Smooth muscle cell (in vitro differentiated cells): ENCODE measurements at regions not wholly inside any gene's neighbourhood (a gene's known extent, or its start where the extent isn't known, plus 50 kb on each side); places are given as distances from the start of the nearest gene placed in this dataset.

Experiments used
- DNase-seq: peaks from one replicate; lab custom pipeline; 2025; ENCODE audit not compliant: unreplicated experiment; lab: John Stamatoyannopoulos, UW
- H2AFZ ChIP-seq: fragments of 200-600 bp; sonication (generic); 2 replicates; pipeline ENCODE4 v1.6.0; 2016; ENCODE audit warnings: antibody characterized with exemption, low read depth, mild to moderate bottlenecking
- H3F3A ChIP-seq: fragments of 200-600 bp; sonication (generic); 2 replicates; pipeline ENCODE4 v1.6.0; 2017; ENCODE audit warnings: antibody characterized with exemption, low read depth
- H3K27ac ChIP-seq: fragments of 200-600 bp; sonication (generic); 2 replicates; pipeline ENCODE4 v1.5.1; 2016; ENCODE audit warnings: low read depth, mild to moderate bottlenecking
- H3K27me3 ChIP-seq: fragments of 200-600 bp; sonication (generic); 2 replicates; pipeline ENCODE4 v1.6.1; 2016; ENCODE audit warnings: low read depth, mild to moderate bottlenecking
- H3K36me3 ChIP-seq: fragments of 200-600 bp; sonication (generic); 2 replicates; pipeline ENCODE4 v1.5.1; 2016; ENCODE audit warnings: low read depth
- H3K4me1 ChIP-seq: fragments of 200-600 bp; sonication (generic); 2 replicates; pipeline ENCODE4 v1.5.1; 2016; ENCODE audit warnings: low read depth
- H3K4me2 ChIP-seq: fragments of 200-600 bp; sonication (generic); 2 replicates; pipeline ENCODE4 v1.6.0; 2016; ENCODE audit warnings: mild to moderate bottlenecking
- H3K4me3 ChIP-seq: fragments of 200-600 bp; sonication (generic); 2 replicates; pipeline ENCODE4 v1.5.1; 2016; ENCODE audit warnings: mild to moderate bottlenecking
- H3K79me2 ChIP-seq: fragments of 200-600 bp; sonication (generic); 2 replicates; pipeline ENCODE4 v1.6.0; 2016; ENCODE audit warnings: low read depth, mild to moderate bottlenecking
- H3K9ac ChIP-seq: fragments of 200-600 bp; sonication (generic); 2 replicates; pipeline ENCODE4 v1.6.0; 2016; ENCODE audit warnings: low read depth
- H3K9me3 ChIP-seq: fragments of 200-600 bp; sonication (generic); replicated peaks from 2 replicates; pipeline ENCODE4 v1.5.1; 2016; ENCODE audit warnings: low read depth
- H4K20me1 ChIP-seq: fragments of 200-600 bp; sonication (generic); 2 replicates; pipeline ENCODE4 v1.6.0; 2016; ENCODE audit warnings: low read depth
- WGBS: methylation state at CpG from one replicate; pipeline ENCODE4 v1.1.7; 2016; ENCODE audit warnings: low lambda C conversion rate; 5-methylcytosine and 5-hydroxymethylcytosine counted together
- TF ChIP-seq, protein P1 (sequence below): fragments of 200-600 bp; sonication (generic); IDR thresholded peaks from 2 replicates; pipeline ENCODE4 v1.5.1; 2017; ENCODE audit warnings: borderline replicate concordance, mild to moderate bottlenecking, antibody characterized with exemption; ENCODE audit not compliant: insufficient read depth, poor library complexity, severe bottlenecking

DNA sequence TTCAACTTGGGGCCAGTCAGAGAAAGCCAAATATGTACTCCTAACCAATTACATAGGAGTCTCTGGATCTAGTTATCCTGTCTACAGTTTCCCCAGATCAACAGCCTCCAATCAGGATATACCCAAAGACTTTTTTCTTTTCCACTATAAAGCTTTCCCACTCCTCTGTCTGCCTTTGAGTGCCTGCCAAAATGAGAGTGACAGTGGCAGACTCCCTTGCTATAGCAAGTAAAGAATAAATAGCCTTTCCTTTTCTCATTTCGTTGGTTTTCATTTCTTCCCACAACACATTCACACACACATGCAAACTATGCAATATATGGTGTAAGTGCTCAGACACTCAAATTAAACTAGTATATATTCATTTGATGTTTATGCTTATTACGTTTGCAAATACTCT is 302.4 kb upstream of the TACR3 start:
- Histone ChIP-seq H3K79me2 (no peaks in the 10 kb centered on the region), H4K20me1 (no peaks in the 10 kb centered on the region), H3K36me3 (no peaks in the 10 kb centered on the region), H3K4me2 (no peak overlapping the region), H3K27ac (no peak overlapping the region), H3K9ac (no peak overlapping the region), H2AFZ (no peak overlapping the region), H3K27me3 (no peaks in the 10 kb centered on the region), H3K4me1 (no peaks in the 10 kb centered on the region), H3K4me3 (no peak overlapping the region), H3K9me3 (no peaks in the 10 kb centered on the region), H3F3A (no peaks in the 10 kb centered on the region)
- TF ChIP-seq, protein P1, sequence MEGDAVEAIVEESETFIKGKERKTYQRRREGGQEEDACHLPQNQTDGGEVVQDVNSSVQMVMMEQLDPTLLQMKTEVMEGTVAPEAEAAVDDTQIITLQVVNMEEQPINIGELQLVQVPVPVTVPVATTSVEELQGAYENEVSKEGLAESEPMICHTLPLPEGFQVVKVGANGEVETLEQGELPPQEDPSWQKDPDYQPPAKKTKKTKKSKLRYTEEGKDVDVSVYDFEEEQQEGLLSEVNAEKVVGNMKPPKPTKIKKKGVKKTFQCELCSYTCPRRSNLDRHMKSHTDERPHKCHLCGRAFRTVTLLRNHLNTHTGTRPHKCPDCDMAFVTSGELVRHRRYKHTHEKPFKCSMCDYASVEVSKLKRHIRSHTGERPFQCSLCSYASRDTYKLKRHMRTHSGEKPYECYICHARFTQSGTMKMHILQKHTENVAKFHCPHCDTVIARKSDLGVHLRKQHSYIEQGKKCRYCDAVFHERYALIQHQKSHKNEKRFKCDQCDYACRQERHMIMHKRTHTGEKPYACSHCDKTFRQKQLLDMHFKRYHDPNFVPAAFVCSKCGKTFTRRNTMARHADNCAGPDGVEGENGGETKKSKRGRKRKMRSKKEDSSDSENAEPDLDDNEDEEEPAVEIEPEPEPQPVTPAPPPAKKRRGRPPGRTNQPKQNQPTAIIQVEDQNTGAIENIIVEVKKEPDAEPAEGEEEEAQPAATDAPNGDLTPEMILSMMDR: no peak
- WGBS: 72% methylated on average over 2 of the region's 2 CpGs
- DNase-seq: no peak

DNA sequence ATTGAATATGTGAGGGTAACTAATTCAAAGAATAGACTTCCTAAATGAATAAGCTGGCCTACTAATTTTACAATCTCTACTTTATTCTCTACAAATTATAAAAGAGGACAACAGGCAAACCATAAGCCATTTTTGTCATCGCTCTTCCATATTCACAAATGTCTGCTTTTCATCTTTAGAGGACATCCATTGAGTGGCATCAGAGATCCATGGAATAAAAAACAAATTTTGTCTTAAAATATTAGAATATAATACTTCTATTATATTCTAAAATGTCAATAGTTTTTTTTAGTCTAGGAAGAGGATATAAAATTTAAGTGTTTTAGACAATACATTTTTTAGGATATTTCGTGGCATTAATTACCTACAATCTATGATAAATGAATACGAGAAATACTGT is 300.9 kb upstream of the TACR3 start:
- no peak for DNase-seq
- H4K20me1 ChIP-seq: no peaks in the 10 kb centered on the region
- no peak overlapping the region for H2AFZ ChIP-seq
- no peaks in the 10 kb centered on the region for H3K79me2 ChIP-seq
- no peak overlapping the region for H3K4me2 ChIP-seq
- H3K36me3 ChIP-seq: no peaks in the 10 kb centered on the region
- 95% methylated on average over 3 of the region's 3 CpGs for WGBS
- H3K4me1 ChIP-seq: no peaks in the 10 kb centered on the region
- no peaks in the 10 kb centered on the region for H3K9me3 ChIP-seq
- H3K27ac ChIP-seq: no peak overlapping the region
- H3F3A ChIP-seq: no peaks in the 10 kb centered on the region
- TF ChIP-seq, protein P1: no peak
- H3K9ac ChIP-seq: no peak overlapping the region
- no peaks in the 10 kb centered on the region for H3K27me3 ChIP-seq
- H3K4me3 ChIP-seq: no peak overlapping the region

DNA sequence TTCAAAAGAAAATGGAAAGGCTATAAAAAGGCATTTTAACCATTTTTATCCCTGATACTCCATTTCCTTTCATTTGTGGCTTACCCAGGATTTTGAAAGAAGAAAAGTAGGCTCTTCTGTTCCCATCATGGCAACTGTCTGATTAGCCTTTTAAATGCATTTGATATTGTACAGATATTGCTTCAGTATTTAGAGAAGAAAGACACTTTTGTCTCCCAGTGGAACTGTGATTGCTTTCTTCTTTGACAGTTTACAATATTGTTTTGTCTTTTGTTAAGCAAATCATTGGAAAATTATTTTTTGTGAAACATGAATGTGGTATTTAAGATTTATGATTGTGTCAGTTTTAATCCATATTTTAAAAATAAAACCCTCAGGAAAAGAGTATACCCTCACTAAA is 297.4 kb upstream of the TACR3 start:
- no peak overlapping the region for H3K4me3 ChIP-seq
- H2AFZ ChIP-seq: no peak overlapping the region
- no peaks in the 10 kb centered on the region for H3K4me1 ChIP-seq
- H3K27ac ChIP-seq: no peak overlapping the region
- H3K36me3 ChIP-seq: no peaks in the 10 kb centered on the region
- no peaks in the 10 kb centered on the region for H3K27me3 ChIP-seq
- H3K9me3 ChIP-seq: no peaks in the 10 kb centered on the region
- H3F3A ChIP-seq: no peaks in the 10 kb centered on the region
- no peak overlapping the region for H3K9ac ChIP-seq
- no peak for DNase-seq
- H4K20me1 ChIP-seq: no peaks in the 10 kb centered on the region
- no peak overlapping the region for H3K4me2 ChIP-seq
- H3K79me2 ChIP-seq: no peaks in the 10 kb centered on the region
- TF ChIP-seq, protein P1: no peak

DNA sequence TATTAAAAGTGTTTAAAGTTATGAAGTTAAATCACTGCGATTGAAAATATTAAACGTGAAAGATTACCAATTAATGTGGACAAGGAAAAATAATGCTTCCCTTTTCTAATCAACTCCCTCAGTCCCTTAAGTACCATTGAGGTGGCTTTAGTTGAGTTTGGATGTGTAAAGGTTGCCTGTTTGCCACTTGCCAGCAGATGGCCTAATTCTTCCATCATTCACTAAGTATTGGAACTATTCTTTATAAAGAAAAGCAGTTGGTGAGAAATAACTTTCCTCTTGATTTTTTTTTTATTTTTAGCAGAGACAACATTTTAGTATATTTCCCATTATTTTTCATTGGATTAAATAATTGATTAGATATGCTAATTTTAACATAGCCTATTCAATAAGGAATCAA is 295.9 kb upstream of the TACR3 start:
- TF ChIP-seq, protein P1: peak; percentile 39
- no peaks in the 10 kb centered on the region for H4K20me1 ChIP-seq
- no peaks in the 10 kb centered on the region for H3F3A ChIP-seq
- no peaks in the 10 kb centered on the region for H3K36me3 ChIP-seq
- no peak overlapping the region for H2AFZ ChIP-seq
- WGBS: 28% methylated on average over 2 of the region's 2 CpGs
- no peaks in the 10 kb centered on the region for H3K9me3 ChIP-seq
- no peaks in the 10 kb centered on the region for H3K27me3 ChIP-seq
- no peak overlapping the region for H3K4me3 ChIP-seq
- no peak overlapping the region for H3K4me2 ChIP-seq
- DNase-seq: no peak
- no peak overlapping the region for H3K9ac ChIP-seq
- no peaks in the 10 kb centered on the region for H3K79me2 ChIP-seq
- no peak overlapping the region for H3K27ac ChIP-seq
- H3K4me1 ChIP-seq: no peaks in the 10 kb centered on the region
